Type B pancreatic cell (in vitro differentiated cells): ENCODE measurements at regions not wholly inside any gene's neighbourhood (a gene's known extent, or its start where the extent isn't known, plus 50 kb on each side); places are given as distances from the start of the nearest gene placed in this dataset.

ENCODE experiments used
- DNase-seq: peaks from one replicate; pipeline ENCODE4 v3.0.0; 2021; ENCODE audit warnings: mixed read lengths; ENCODE audit not compliant: unreplicated experiment; ENCODE audit errors: extremely low spot score
- H3K27ac Mint-ChIP-seq: 2 replicates; pipeline ENCODE4 v1.8.0; 2021; ENCODE audit warnings: mild to moderate bottlenecking, mixed read lengths
- H3K27me3 Mint-ChIP-seq: 2 replicates; pipeline ENCODE4 v1.8.0; 2021; ENCODE audit warnings: mixed read lengths
- H3K36me3 Mint-ChIP-seq: 2 replicates; pipeline ENCODE4 v1.8.0; 2021; ENCODE audit warnings: mixed read lengths
- H3K4me1 Mint-ChIP-seq: one replicate; pipeline ENCODE4 v1.8.0; 2021; ENCODE audit warnings: mixed read lengths; ENCODE audit not compliant: unreplicated experiment
- H3K4me3 Mint-ChIP-seq: 2 replicates; pipeline ENCODE4 v1.8.0; 2021; ENCODE audit warnings: mild to moderate bottlenecking, mixed read lengths
- H3K9me3 Mint-ChIP-seq: 2 replicates; pipeline ENCODE4 v1.8.0; 2021; ENCODE audit warnings: mixed read lengths
- TF ChIP-seq, protein P1 (sequence below): fragments of 200-600 bp; sonication (generic); conservative IDR thresholded peaks from 2 replicates; pipeline ENCODE4 v1.5.0; 2021; ENCODE audit warnings: antibody characterized with exemption, mild to moderate bottlenecking

DNA sequence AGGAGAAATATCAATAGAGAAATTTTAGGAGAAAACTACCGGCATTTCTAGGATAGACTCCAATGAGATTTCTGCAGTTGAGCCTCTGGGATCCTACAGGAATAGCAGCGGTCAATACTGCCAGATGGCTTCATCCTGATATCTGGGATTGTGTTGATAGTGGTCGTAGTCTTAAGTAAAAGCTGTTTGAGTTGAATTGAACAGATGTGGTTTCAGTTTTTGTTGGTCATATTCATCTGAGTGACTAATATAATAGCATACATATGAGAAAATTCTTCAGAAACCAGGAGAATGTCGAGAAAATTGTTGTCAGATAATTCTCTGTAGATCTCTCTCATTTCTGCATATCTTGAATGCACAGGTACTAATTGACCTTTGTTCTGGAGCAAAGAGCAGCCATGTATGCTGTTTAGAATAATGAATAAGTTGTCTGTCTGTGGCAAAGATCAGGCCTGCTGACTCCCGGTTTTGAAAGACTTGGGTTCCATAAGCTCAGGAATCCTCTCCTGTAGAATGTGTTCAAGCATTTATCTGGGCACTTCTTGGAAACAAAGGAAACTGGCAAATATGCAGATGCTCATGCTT is 288.1 kb downstream of the TMX3 start:
- TF ChIP-seq, protein P1, sequence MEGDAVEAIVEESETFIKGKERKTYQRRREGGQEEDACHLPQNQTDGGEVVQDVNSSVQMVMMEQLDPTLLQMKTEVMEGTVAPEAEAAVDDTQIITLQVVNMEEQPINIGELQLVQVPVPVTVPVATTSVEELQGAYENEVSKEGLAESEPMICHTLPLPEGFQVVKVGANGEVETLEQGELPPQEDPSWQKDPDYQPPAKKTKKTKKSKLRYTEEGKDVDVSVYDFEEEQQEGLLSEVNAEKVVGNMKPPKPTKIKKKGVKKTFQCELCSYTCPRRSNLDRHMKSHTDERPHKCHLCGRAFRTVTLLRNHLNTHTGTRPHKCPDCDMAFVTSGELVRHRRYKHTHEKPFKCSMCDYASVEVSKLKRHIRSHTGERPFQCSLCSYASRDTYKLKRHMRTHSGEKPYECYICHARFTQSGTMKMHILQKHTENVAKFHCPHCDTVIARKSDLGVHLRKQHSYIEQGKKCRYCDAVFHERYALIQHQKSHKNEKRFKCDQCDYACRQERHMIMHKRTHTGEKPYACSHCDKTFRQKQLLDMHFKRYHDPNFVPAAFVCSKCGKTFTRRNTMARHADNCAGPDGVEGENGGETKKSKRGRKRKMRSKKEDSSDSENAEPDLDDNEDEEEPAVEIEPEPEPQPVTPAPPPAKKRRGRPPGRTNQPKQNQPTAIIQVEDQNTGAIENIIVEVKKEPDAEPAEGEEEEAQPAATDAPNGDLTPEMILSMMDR = no peak
- Mint-ChIP-seq H3K4me1 (peaks cover 5% of the 10 kb centered on the region), H3K27me3 (no peaks in the 10 kb centered on the region), H3K27ac (no peak overlapping the region), H3K9me3 (peaks cover 7% of the 10 kb centered on the region), H3K4me3 (no peak overlapping the region), H3K36me3 (no peaks in the 10 kb centered on the region)
- DNase-seq = no peak

DNA sequence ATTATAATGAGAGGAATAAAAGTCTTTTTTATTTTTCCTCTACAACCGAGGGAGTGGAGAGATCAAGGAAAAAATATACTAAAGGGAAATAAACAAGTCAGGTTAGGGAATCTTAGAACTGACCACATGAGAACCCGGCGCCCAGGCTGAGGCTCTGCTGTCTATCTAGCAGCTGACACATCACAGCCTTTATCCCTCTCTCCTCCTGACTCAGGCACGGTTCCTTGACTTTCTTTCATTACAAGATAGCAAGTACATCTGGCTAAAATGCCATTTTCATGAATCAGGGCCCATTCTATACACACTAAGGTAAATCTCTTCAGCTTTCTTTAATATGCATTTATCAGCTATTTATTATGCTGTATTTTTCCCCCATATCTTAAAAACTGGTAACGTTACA is 296.0 kb downstream of the TMX3 start:
- DNase-seq = no peak
- H3K4me3 Mint-ChIP-seq = no peak overlapping the region
- H3K27ac Mint-ChIP-seq = no peak overlapping the region
- H3K27me3 Mint-ChIP-seq = no peaks in the 10 kb centered on the region
- H3K4me1 Mint-ChIP-seq = no peaks in the 10 kb centered on the region
- no peaks in the 10 kb centered on the region for H3K36me3 Mint-ChIP-seq
- peaks cover 20% of the 10 kb centered on the region for H3K9me3 Mint-ChIP-seq
- TF ChIP-seq, protein P1 = no peak

DNA sequence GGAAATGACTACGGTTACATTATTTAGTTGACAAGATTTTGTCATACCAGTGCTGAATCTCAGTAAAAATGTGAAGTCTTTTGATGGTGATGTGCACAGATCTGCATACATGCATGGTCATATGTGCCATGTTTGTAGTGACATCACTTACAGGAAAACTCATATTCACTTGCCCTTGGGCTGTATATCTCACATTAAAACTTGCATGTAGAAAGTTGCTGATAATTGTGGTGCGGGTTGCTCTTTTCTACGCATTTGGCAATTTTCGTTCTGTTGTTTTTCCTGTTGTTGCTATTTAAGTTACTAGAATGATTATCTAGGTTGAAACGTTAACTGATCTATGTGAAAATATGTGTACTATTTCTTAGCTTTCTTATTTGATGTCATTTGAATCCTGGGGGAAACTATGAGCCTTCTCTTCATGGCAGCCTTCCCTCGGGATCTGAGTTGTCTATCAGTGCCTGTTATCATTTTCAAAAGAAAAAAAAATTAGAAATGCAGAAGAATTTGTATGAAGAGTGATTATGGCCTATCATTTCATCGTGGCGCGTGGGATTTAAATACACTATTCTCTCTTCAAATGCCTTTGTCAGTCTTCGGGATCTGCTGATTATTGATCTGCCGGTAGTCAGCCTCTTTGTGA is 296.6 kb downstream of the TMX3 start:
- TF ChIP-seq, protein P1 = no peak
- Mint-ChIP-seq H3K36me3 (no peaks in the 10 kb centered on the region), H3K27ac (no peak overlapping the region), H3K4me3 (no peak overlapping the region), H3K9me3 (peaks cover 20% of the 10 kb centered on the region), H3K4me1 (no peaks in the 10 kb centered on the region), H3K27me3 (no peaks in the 10 kb centered on the region)
- no peak for DNase-seq

DNA sequence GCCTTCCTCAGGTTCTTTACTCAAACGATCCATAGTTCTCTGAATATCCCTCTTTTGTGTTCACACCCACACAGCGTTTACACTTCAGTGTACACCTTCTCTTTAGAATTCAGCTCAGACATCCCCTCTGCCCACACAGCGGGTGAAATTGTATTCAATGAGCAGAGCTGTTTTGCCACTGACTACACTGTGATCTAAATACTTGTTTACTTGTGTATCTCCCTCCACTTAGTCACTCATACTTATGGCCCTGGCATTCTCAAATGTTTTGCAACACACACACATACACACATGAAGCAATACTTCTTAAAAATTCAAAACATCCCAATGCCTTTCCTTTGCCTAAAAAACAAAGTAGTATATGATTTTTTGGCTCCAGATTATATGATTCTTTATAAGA is 297.1 kb downstream of the TMX3 start:
- H3K27ac Mint-ChIP-seq = no peak overlapping the region

DNA sequence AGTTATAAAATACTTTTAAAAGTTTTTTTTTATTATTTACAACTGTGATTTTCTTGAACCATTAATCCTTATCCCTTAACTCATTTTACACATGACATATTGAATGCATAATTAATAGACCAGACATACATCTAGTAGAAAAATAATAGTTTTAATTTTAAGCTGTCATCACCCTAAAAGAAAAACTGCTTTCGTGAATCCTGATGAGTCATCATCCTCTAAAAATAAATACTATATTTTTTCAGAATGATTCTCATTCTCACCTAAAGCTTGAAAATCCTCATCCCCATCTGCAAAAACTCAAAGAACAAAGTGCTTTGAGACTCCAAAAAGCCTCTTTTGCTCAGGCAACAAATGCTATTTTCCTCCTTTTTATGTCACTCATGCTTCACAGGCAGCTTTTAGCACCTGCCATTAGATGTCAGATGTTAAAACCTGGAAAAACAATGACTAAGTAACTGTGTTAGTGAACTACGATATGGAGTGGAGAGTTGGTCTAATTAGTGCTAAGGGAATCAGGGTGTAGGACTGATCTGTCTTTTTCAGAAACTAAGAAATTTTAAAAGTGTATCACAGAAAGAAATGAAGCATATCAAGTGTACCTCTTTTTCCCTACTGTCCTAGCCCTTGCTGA is 297.6 kb downstream of the TMX3 start:
- TF ChIP-seq, protein P1 = no peak
- no peak overlapping the region for H3K4me3 Mint-ChIP-seq
- no peaks in the 10 kb centered on the region for H3K36me3 Mint-ChIP-seq

More for the DNA sequence above, 297.1 kb downstream of the TMX3 start:
- Mint-ChIP-seq H3K4me3 (no peak overlapping the region), H3K9me3 (peaks cover 18% of the 10 kb centered on the region), H3K36me3 (no peaks in the 10 kb centered on the region), H3K27me3 (no peaks in the 10 kb centered on the region), H3K4me1 (no peaks in the 10 kb centered on the region)
- TF ChIP-seq, protein P1 = no peak
- no peak for DNase-seq

More for the DNA sequence above, 297.6 kb downstream of the TMX3 start:
- no peak for DNase-seq
- Mint-ChIP-seq H3K27ac (no peak overlapping the region), H3K9me3 (peaks cover 13% of the 10 kb centered on the region), H3K27me3 (no peaks in the 10 kb centered on the region), H3K4me1 (no peaks in the 10 kb centered on the region)
